ENCODE measurements at regions not wholly inside any gene's neighbourhood (a gene's known extent, or its start where the extent isn't known, plus 50 kb on each side); places are given as distances from the start of the nearest gene placed in this dataset.

DNA sequence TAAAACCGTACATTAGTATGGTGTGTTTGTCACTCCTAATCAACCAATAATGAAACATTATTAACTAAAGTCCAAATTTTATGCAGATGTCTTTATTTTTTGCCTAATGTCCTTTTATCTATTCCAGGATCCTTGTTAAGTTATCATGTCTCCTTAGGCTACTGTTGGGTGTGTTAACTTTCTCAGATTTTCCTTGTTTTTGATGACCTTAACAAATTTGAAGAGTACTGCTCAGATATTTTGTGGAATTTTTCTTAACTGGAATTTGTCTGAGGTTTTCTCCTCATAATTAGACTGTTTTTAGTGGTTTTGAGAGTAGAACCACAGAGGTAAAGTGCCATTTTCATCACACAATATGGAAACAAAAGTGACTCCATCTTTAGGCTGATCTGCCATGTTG lies 406.3 kb downstream of the MEI4 start:
- TF ChIP-seq, protein P1, sequence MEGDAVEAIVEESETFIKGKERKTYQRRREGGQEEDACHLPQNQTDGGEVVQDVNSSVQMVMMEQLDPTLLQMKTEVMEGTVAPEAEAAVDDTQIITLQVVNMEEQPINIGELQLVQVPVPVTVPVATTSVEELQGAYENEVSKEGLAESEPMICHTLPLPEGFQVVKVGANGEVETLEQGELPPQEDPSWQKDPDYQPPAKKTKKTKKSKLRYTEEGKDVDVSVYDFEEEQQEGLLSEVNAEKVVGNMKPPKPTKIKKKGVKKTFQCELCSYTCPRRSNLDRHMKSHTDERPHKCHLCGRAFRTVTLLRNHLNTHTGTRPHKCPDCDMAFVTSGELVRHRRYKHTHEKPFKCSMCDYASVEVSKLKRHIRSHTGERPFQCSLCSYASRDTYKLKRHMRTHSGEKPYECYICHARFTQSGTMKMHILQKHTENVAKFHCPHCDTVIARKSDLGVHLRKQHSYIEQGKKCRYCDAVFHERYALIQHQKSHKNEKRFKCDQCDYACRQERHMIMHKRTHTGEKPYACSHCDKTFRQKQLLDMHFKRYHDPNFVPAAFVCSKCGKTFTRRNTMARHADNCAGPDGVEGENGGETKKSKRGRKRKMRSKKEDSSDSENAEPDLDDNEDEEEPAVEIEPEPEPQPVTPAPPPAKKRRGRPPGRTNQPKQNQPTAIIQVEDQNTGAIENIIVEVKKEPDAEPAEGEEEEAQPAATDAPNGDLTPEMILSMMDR (IDR thresholded peaks at IDR 0.05), result no peak
- DNase-seq (ENCODE audit: low spot score) (no peak), ATAC-seq (ENCODE audit: low FRiP score) (no peak)

DNA sequence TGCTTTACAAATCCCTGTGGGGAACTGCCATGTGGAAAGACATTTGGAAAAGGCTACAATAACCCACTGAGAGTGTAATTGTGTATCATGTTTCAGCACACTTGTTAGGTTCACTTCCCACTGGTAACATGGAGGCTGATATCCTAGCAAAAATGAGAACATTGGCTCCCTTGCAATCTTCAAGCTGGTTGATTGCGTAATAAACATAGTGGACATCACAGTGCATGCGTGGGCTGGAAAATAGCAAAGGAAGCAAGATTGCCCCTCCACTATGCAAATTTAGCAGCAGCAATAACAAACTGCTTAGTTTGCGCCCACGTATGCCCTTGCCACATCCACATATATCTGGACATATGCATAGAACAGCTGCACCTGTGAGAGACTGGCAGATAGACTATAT lies 410.2 kb downstream of the MEI4 start:
- ATAC-seq (ENCODE audit: low FRiP score), result no peak
- DNase-seq (ENCODE audit: low spot score), result no peak
- TF ChIP-seq, protein P1 (IDR thresholded peaks at IDR 0.05), result no peak

DNA sequence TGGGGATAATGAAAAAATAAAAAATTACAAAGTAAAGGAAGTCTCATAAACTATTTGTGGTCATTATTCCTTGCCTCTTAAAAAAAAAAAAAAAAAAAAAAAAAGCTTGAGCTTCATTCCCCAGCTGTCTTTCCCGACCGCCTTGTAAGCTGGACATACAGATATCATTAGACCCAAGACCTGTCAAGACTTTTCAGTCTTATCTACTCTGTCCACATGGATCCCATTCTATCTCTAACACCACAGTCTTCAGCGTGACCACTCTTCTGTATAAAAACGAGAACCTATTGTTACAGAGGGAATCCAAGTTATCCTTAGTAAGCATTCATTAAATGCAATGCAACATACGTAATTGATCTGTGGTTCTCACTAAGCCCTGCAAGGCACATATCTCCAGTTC lies 423.5 kb downstream of the MEI4 start:
- TF ChIP-seq, protein P1 (IDR thresholded peaks at IDR 0.05), result no peak
- no peak for ATAC-seq (ENCODE audit: low FRiP score)

DNA sequence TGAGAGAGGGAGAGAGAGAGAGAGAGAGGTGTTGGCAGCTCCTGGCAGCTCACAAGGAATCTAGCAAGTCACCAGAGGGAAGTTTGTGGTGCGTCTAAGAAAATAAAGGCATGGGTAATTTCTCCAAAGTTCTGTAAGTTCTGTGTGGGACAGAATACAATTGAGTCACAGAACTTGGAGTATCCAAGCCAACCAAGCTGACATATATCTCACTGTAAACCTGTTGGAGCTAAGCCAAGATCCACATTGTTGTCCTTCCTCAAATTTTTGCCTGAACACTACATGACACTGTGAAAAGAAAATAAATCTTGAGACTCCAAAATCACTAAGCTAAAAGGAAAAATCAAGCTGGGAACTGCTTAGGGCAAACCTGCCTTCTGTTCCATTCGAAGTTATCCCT lies 436.7 kb downstream of the MEI4 start:
- no peak for DNase-seq (ENCODE audit: low spot score)
- TF ChIP-seq, protein P1 (IDR thresholded peaks at IDR 0.05), result no peak
- ATAC-seq (ENCODE audit: low FRiP score), result no peak

More for the DNA sequence above, 423.5 kb downstream of the MEI4 start:
- no peak for DNase-seq (ENCODE audit: low spot score)

DNA sequence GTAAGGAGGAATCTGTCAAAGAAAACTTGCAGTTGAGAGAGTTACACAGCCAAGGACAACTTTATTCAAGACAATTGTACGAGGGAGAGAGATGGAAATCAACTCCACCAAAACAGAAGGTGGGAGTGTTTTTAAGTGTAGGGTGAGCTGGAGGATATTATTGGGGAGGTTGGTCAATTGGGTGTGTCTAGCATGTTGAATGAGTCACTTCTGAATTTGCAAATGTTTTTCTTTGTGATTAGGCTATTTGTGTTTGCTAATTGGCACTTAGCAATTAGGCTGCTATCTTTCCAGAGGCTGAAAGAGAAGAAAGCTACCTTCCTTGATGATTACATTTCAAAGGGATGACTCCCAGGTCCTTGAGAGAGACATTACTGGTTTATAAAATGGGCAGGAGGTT lies 441.1 kb downstream of the MEI4 start:
- TF ChIP-seq, protein P1 (IDR thresholded peaks at IDR 0.05), result no peak
- DNase-seq (ENCODE audit: low spot score) (no peak), ATAC-seq (ENCODE audit: low FRiP score) (no peak)

DNA sequence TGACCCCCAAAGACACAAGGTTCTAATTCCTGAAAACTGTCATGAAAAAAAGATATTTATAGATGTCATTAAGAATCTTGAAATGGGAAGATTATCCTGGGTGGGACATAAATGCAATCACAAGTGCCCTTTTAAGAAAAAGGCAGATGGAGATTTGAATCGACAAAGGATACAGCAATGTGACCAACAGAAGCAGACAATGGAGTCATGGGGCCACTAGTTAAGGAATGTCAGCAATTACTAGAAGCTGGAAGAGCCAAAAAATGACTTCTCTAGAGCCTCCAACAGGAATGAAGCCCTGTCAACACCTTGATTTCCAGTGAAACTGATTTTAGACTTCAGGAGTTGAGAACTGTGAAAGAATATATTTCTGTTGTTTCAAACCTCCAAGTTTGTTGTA lies 448.5 kb downstream of the MEI4 start:
- ATAC-seq (ENCODE audit: low FRiP score) (no peak), DNase-seq (ENCODE audit: low spot score) (no peak)
- TF ChIP-seq, protein P1 (IDR thresholded peaks at IDR 0.05), result no peak

DNA sequence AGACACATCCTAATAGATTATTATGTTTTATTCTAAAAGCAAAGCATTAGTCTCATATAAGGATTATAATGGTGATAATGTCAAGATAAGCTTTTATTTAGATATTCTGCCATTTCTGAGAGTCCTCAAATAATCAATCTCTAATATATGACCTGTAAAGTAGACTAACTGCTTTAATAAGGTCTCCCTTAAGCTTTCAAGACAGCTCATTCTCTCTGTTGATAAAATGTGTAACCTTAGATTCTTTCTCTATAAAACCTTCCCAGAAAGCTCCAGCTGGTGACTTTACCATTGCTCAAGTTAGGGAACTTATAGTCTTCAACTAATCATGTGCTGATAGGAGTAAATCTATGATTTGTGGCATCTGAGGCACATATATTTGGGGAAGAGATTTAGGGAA lies 457.8 kb downstream of the MEI4 start:
- no peak for ATAC-seq (ENCODE audit: low FRiP score)
- no peak for DNase-seq (ENCODE audit: low spot score)
- TF ChIP-seq, protein P1 (IDR thresholded peaks at IDR 0.05), result no peak

All from omental fat pad (tissue), 3 donors.